Pons (tissue), 1 donor: ENCODE measurements at regions not wholly inside any gene's neighbourhood (a gene's known extent, or its start where the extent isn't known, plus 50 kb on each side); places are given as distances from the start of the nearest gene placed in this dataset.
A peak's percentile ranks its signal among the peaks of the same experiment; 100 is the strongest.
"Not testable (repeated sequence)": the region's sequence is repeated elsewhere in the genome, so short reads cannot be mapped to it uniquely, and the experiment has no call there.

ENCODE experiments used
- DNase-seq: peaks from one replicate; pipeline ENCODE4 v3.0.0-alpha.2; 2016; ENCODE audit warnings: low spot score

- not testable (repeated sequence) for DNase-seq
These were observed 51.7 kb upstream of the PAXBP1 start for GRCh38 chr21:32823296-32823695.

DNA sequence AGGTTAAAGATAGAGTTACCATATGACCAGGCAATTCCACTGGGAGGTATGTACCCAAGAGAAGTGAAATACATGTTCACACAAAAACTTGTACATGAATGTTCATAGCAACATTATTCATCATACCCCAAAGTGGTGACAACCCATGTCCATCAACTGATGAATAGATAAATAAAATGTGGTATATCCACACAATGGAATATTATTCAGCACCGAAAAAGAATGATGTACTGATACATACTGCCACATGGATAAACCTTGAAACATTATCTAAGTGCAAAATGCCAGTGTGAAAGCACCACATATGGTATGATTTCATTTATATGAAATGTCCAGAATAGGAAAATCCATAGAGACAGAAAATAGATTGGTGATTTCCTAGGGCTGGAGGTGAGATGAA is 53.4 kb upstream of the PAXBP1 start:
- no peak for DNase-seq

DNA sequence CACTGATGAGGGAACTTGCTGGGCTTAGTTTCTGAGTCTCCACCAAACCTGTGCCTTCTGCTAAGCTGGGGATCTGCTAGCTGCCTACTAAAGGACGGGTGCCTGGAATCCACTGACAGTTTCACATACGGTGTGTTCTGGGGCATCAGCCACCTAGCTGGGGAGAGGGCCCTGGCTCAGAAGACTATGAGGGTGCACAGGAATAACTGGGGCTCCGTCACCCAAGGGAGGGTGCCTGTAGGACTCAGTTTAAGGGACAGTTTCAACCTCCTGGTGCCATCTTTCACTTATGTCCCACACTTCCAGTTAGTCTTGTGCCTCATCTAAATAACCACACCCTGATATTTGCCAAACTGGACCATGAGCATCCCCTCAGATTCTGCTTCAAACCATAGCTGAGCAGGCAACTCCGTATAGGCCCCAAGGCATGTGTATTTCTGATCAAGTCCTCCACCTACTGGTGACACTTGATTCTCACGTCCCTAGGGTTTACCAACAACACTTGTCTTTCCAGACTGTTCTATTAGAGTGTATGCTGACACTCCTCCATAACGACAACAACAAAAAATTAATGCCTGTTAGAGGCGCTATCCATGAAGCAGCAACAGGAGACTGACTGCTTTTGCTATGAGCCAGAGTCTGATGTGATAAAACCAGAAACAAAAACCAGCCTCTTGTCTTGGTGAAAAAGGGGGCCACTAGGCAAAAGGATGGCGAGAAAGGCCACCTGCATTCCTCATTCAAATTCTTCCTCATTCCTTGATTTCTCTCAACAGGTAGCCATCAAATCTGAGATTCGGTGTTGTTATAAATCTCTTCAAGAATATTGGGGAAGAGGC is 55.0 kb upstream of the PAXBP1 start:
- peak; percentile 89 for DNase-seq

GRCh38 chr21:32828908-32829307 is 57.4 kb upstream of the PAXBP1 start:
- DNase-seq = no peak

DNA sequence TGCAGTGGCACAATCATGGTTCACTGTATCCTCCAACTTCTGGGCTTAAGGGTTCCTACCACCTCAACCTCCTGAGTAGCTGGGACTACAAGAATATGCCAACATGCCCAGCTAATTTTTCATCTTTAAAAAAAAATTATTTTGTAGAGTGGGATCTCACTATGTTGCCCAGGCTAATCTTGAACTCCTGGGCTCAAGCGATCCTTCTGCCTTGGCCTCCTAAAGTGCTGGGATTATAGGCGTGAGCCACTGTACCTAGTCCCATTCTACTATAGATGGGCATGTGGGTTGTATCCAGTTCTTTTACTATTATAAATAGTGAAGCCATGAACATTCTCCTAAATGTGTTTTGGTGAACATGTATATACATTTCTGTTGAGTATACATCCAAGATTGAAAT is 57.9 kb upstream of the PAXBP1 start:
- no peak for DNase-seq

- DNase-seq = not testable (repeated sequence)
These were observed 60.2 kb upstream of the PAXBP1 start for GRCh38 chr21:32831779-32832178.

DNA sequence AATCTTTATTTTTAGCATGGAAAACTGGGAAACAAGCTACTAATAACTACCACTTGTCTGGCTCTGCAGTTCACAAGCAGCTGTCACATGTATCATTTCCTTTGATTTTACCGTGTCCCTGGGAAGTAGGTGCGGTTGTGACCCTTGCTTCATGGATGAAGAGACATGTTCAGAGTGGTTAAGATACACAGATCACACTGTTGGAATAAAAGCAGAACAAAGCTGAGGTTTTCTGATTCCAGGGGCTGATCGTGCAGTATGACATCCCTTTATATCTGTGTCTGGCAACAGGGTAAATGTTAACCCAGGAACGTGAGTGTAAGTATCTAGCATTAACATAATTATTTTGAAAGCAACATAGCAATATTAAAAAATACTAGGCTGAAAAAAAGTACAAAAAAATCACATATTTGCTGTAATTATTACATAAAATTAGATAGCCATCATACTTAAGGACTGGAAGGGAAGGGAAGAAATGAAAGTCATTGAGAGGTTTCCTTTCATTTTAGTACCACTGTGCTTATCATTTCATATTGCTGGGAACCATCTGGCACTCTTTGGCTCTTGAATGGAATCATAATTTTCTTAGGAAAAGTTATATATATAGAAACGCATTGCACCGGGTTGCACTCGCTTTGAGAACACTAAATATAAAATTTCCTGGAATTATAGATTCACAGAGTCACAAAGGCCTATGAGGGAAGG is 62.8 kb upstream of the PAXBP1 start:
- peak; percentile 42 for DNase-seq

DNA sequence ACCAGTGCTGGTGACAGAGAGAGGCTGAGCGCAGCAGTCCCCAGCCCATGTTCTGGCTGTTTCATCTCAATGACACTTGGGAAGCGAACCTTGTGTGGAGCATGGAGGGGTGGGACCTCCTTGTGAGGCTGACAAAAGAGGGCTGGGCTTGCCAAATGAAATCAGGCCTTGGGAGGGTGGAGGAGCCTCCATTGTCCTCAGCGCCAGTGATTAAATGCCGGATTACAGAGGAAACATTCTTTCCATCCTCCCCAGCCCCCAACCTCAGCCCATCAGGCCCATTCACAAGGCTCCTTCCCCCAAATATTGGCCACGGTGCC is 63.3 kb upstream of the PAXBP1 start:
- DNase-seq = no peak

- DNase-seq = no peak
These were observed 70.6 kb upstream of the PAXBP1 start for GRCh38 chr21:32842146-32842545.

- no peak for DNase-seq
These were observed 72.0 kb upstream of the PAXBP1 start for GRCh38 chr21:32843561-32843960.

DNA sequence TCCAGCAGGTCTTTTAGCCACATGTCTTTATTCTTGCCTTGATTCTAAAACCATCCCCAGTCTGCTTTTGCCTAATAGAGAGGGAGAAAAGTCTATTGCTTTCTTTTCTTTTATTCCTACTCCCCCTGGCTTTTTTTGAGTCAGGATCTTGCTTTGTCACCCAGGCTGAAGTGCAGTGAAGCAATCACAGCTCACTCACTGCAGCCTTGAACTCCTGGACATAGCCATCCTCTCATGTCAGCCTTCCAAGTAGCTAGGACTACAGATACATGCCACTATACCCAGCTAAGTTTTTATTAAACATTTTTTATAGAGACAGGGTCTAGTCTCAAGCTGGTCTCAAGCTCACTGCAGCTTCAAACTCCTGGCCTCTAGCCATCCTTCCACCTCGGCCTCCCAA is 72.5 kb upstream of the PAXBP1 start:
- no peak for DNase-seq

DNA sequence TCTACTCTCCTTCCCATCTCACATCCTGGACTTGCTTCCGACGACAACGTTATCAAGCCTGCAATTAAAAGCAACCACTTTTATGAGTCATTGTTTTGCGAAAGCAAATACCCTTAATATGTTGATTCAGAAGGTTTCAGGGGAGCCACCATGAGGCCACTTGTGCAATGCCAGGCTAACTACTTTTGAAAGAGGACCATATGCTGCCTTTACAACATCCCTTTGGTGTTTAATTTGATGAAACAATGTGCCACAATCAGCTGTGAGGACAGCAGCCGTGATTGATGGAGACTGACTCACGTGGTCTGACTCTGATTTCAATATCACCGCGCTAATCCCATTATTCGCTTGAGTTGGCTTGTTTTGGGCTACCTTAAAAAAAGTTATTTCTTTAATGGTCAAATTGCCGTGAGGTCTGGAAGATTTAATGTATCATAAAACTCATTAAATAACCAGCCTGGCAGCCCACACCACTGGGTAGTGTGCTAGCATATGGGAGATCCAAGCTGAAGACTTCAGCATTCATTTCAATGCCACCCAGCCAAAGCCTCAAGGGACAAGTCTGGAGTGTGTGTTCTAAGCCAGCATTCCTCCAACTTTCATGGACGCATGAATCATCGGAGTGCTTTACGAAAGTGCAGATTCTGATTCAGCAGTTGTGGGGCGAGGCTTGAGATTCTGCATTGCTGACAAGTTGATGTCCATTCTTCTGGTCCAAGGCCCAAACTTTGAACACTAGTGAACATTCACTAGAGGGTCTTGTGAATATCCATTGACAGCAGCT is 73.3 kb upstream of the PAXBP1 start:
- no peak for DNase-seq

DNA sequence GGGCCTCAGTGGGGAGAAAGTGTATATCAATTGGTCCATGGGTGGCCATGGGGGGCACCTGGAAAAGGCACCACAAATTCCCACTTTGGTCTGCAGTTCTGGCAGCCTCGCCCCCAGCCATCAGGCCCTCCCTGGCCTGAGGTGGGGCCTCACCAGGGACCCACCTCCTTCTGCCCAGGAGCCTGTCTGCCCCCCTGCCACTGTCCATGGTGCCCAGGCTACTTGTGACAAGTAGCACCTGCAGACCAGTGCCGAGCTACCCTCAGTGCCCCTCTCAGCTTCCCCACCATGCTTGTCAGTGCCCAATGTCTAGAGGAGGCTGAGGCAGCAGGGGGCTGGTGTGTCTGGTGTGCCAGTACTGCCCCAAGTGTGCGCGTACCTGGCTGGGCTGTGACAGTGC is 87.1 kb upstream of the PAXBP1 start:
- no peak for DNase-seq

DNA sequence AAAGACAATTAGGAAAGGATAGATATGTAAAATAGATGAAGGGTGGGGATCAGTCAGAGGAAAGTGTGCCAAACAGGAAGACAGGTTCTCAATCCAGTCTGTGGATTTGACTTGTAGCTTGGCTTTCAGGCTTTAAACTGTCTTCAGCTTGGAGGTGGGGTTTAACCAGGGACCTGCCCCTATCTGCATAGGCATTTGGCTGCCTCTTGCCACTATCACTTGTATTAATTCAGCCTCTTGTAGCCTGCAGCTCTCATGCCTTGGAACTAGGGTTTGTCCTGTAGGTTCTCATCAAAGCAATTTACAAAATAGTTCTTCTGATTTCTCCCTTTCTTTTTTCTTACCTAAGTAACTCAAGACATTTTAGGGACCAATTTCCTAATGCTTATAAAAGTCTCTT is 88.8 kb upstream of the PAXBP1 start:
- no peak for DNase-seq

- DNase-seq = no peak
These were observed 90.3 kb upstream of the PAXBP1 start for GRCh38 chr21:32861866-32862265.

- no peak for DNase-seq
These were observed 96.0 kb upstream of the PAXBP1 start for GRCh38 chr21:32867597-32867996.

GRCh38 chr21:32868631-32869454 is 97.3 kb upstream of the PAXBP1 start:
- DNase-seq = no peak

GRCh38 chr21:32869459-32869858 is 97.9 kb upstream of the PAXBP1 start:
- DNase-seq = no peak

DNA sequence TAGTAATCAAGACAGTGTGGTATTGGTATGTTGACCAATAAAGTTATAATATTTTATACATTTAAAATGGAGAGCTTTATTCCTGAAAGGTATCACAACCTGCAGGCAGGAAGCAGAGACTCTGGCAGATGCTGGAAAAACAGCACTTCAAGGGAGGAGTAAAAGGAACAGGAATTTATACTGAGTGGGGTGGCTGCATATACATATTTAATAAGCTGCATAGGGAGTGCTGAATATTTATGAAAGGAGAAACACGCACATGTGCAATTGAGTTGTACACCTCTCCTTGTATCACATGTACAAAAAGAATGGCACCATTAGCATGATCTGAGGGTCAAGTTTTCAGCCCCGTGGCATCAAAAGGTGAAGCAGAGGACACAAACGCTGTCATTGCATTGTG is 104.9 kb upstream of the PAXBP1 start:
- DNase-seq = no peak

- not testable (repeated sequence) for DNase-seq
These were observed 106.3 kb upstream of the PAXBP1 start for GRCh38 chr21:32877888-32878287.

- peak; percentile 35 for DNase-seq
These were observed 107.1 kb upstream of the PAXBP1 start for GRCh38 chr21:32878661-32879060.

DNA sequence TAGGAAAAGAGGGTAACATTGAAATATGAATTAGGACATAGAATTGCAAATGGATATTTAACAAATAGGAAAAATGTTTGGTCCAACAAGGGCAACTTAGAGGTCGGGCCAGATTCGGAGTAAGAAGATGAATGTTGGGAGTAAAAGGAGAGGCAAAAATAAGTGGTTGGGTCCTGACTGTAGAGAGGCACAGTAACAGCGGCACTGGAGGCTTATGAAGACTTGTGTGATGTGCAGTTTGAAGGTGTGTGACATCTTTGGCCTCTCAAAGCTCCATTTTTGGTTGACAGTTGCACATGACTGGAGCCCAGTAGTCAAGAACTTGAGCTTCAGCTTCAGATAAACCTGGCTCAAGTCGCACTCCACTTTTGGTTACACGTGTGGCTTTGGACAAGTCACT is 109.9 kb upstream of the PAXBP1 start:
- no peak for DNase-seq
